DND-41 (cell line): ENCODE measurements at regions not wholly inside any gene's neighbourhood (a gene's known extent, or its start where the extent isn't known, plus 50 kb on each side); places are given as distances from the start of the nearest gene placed in this dataset.
"Not testable (repeated sequence)": the region's sequence is repeated elsewhere in the genome, so short reads cannot be mapped to it uniquely, and the experiment has no call there.

ENCODE experiments used
- CTCF ChIP-seq: IDR thresholded peaks from 2 replicates; pipeline ENCODE4 v1.5.1; 2012; ENCODE audit warnings: borderline replicate concordance, low read length, moderate library complexity, mild to moderate bottlenecking; ENCODE audit not compliant: poor library complexity, severe bottlenecking; ENCODE audit errors: extremely low read depth
- EZH2 ChIP-seq: IDR thresholded peaks from 3 replicates; pipeline ENCODE4 v1.6.1; 2012; ENCODE audit warnings: borderline replicate concordance, low read depth, mild to moderate bottlenecking, moderate library complexity, low read length, inconsistent platforms; ENCODE audit not compliant: severe bottlenecking

- not testable (repeated sequence) for TF ChIP-seq CTCF, EZH2
Observed at GRCh38 chr15:84119351-84119750, 116.2 kb upstream of the GOLGA6L4 start.
